SIG-M5 treated with dmso at 0.1 percent for 504 hours (cell line): ENCODE measurements at regions not wholly inside any gene's neighbourhood (a gene's known extent, or its start where the extent isn't known, plus 50 kb on each side); places are given as distances from the start of the nearest gene placed in this dataset.
"Not testable (repeated sequence)": the region's sequence is repeated elsewhere in the genome, so short reads cannot be mapped to it uniquely, and the experiment has no call there.

Source experiments
- DNase-seq: peaks from one replicate; lab custom pipeline; 2025; ENCODE audit not compliant: unreplicated experiment; lab: John Stamatoyannopoulos, UW

- DNase-seq: no peak
Observed at GRCh38 chr20:29762620-29763019, 1494.8 kb upstream of the DEFB115 start.

GRCh38 chr20:29763821-29764511 is 1493.5 kb upstream of the DEFB115 start:
- no peak for DNase-seq

GRCh38 chr20:29764922-29765610 is 1492.4 kb upstream of the DEFB115 start:
- peak; percentile 2 for DNase-seq

GRCh38 chr20:29778033-29778432 is 1479.4 kb upstream of the DEFB115 start:
- not testable (repeated sequence) for DNase-seq

- not testable (repeated sequence) for DNase-seq
Observed at GRCh38 chr20:29781217-29781616, 1476.2 kb upstream of the DEFB115 start.

- DNase-seq: not testable (repeated sequence)
Observed at GRCh38 chr20:29781891-29782290, 1475.6 kb upstream of the DEFB115 start.

GRCh38 chr20:29787456-29787855 is 1470.0 kb upstream of the DEFB115 start:
- DNase-seq: not testable (repeated sequence)

GRCh38 chr20:29790510-29790909 is 1467.0 kb upstream of the DEFB115 start:
- no peak for DNase-seq

GRCh38 chr20:29831508-29831907 is 1426.0 kb upstream of the DEFB115 start:
- not testable (repeated sequence) for DNase-seq

GRCh38 chr20:29868014-29868413 is 1389.5 kb upstream of the DEFB115 start:
- DNase-seq: not testable (repeated sequence)

GRCh38 chr20:29868688-29869087 is 1388.8 kb upstream of the DEFB115 start:
- not testable (repeated sequence) for DNase-seq

GRCh38 chr20:29871816-29872215 is 1385.6 kb upstream of the DEFB115 start:
- DNase-seq: not testable (repeated sequence)

- DNase-seq: peak; percentile 39
Observed at GRCh38 chr20:29873946-29874345, 1383.5 kb upstream of the DEFB115 start.

GRCh38 chr20:29874476-29875202 is 1382.8 kb upstream of the DEFB115 start:
- DNase-seq: no peak

- not testable (repeated sequence) for DNase-seq
Observed at GRCh38 chr20:29875321-29876083, 1382.0 kb upstream of the DEFB115 start.

- DNase-seq: not testable (repeated sequence)
Observed at GRCh38 chr20:29876084-29876910, 1381.2 kb upstream of the DEFB115 start.

GRCh38 chr20:29876911-29877285 is 1380.6 kb upstream of the DEFB115 start:
- no peak for DNase-seq

- DNase-seq: not testable (repeated sequence)
Observed at GRCh38 chr20:29877411-29878280, 1379.8 kb upstream of the DEFB115 start.

GRCh38 chr20:29878281-29878741 is 1379.2 kb upstream of the DEFB115 start:
- DNase-seq: peak; percentile 37
